ENCODE measurements at regions not wholly inside any gene's neighbourhood (a gene's known extent, or its start where the extent isn't known, plus 50 kb on each side); places are given as distances from the start of the nearest gene placed in this dataset.
"Not testable (repeated sequence)": the region's sequence is repeated elsewhere in the genome, so short reads cannot be mapped to it uniquely, and the experiment has no call there.

GRCh38 chr1:198809247-198809646, 170.4 kb downstream of the PTPRC start:
- DNase-seq: no peak

DNA sequence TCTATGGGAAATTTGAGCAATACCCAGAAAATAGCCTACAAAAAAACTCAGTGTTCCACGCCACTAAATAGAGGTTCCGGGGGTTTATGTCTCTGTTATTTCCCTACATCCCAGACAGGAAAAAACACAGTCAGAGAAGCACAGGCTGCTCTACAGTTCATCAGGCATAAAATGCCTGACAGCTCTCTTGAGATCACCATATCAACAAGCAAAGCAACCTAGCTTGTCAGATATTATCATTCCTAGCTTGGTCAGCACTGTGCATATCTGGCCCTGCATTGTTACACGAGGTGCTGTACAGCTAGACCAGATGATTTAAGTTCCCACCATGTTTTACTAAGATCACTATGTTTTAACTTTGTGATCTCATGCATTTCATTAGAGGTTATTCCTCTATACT, 172.6 kb downstream of the PTPRC start:
- no peak for DNase-seq

GRCh38 chr1:198823626-198824025, 184.8 kb downstream of the PTPRC start:
- no peak for DNase-seq

- no peak for DNase-seq
Observed at GRCh38 chr1:198825254-198825653, 186.4 kb downstream of the PTPRC start.

DNA sequence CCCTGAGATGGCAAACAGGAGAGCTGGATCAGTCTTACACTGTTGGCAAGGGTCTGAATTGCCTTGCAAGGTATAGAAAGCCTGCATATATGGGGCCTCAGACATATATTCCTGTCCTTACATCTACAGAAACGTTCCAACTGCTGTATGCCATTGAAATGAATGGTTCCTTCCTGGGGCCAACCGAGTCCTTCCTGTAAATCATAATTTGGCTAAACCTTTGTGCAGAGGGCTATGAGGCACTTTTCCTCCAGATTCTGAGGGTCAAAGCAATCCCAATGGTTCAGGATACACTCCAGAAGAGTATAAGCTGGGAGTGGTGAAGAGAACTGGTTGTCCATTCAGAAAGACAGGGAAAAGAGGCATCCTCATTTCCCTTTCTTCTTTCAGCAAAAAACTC, 190.5 kb downstream of the PTPRC start:
- no peak for DNase-seq

DNA sequence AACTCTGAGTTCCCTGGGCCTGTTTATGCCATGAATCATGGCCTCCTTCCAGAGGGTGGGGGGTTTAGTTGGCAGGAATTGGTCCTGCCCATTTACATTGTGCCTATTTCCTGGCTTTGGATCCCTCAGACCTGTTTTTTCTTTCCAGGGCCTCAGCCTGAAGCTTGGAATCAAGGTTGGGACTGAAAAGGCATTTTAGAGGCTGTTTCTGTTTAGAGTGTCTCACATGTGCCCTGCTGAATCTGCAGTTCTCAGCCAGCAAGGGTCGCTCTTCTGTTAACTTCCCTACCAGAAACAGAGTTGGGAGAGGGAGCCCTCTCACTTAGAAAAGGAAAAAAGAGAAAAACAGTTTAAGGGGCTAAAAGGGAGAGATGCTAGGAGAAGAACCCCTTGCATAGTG, 191.1 kb downstream of the PTPRC start:
- no peak for DNase-seq

GRCh38 chr1:198830412-198830811, 191.6 kb downstream of the PTPRC start:
- no peak for DNase-seq

- DNase-seq: no peak
Observed at GRCh38 chr1:198833706-198834503, 195.1 kb downstream of the PTPRC start.

DNA sequence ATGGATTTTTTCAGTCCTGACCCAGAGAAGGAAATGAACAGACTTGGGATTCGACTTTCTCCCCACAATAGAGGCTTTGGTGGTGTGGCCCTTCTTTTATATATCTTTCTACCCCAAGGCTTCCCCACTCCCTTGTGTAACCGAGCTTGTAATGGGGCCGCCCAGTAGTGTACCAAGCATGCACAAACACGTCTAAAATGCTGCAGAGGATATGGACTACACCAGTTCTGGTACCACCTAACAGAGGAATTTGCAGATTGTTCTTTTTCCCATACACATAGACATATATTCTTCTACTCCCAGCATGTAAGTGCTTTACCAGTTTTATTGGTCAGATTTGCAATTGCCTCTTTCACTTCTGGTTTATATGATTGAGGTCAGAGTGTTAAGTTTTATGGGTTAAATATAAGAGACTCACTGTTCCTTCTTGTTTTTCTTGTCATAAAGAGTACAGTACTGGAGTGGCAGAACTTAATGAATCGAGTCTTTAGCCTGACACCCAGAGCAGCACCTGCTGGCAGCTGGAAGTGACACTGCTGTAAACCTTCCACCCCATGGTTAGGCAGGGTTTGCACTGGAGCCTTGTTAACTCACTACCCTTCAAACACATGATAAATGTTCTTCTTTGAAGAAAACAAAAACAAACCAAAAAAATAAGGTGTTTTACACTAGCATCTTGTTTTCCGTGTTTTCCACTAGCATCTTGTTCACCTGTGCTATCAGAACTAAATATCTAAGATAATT, 198.6 kb downstream of the PTPRC start:
- no peak for DNase-seq

DNA sequence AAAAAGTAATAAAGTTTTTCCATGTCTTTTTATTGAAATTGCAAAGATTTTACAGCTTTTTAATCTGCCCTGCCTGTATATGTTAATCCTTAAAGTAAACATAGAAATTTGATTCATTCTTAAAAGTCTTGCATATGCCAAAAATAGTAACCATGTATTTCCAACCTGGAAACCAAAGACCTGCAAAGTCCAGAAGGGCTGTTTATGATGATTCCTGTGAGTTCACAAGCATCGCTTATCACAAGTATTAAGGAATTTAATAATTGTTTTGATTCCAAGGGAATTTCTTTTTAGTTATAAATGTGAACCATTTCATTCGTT, 199.1 kb downstream of the PTPRC start:
- no peak for DNase-seq

DNA sequence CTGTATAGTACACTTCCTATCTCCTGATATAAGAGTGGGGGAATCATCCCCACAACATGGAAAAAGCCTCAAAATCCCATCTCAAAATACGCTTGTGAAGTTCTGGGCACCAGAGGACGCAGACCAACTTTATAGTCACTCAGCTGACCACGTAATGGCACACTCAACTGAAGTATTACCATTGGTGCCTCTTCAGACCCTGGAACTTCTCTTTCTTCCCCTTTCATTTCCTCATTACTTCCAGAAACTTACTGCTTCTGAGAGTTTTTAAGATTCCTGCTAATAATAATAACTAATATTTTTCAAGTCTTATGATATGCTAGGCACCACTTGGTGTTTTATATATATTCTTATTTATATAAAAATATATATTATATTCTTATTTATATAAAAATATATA, 202.6 kb downstream of the PTPRC start:
- no peak for DNase-seq

DNA sequence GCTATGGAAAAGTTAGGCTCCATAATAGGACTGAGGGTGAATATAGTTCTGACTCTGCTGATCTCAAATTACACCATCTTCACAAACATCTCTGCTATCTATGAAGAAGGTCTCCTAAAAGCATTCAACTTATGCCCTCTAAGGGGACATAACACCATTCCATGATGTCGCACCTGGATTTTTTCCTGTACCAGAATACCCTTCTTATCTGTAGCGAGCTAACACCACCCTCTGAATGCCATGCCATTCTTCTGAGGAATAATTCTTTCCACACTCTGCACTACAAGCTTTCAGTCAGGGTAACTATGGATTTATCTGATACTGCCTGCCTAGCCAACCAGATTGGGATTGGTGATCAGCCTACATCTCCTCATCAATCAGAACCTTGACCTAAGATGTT, 203.8 kb downstream of the PTPRC start:
- DNase-seq: no peak

DNA sequence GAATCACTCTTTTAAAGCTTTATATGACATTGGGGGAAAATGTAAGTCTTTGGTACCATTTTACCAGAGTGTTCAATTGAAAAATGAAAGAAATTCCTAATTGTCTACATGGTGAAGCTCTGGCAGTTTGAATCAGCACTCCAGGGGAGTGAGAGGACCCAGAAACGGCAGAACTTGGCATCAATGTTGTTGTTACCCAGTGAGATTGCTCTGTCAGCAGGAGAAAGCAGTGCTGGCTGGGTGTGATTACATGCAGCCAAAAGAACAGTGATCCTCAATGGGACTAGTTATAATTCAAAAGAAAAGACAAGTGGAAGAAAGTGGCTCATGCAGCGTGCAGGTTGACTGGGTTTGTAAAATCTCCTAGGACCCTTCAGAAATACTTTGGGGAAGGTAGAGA, 206.4 kb downstream of the PTPRC start:
- DNase-seq: no peak

DNA sequence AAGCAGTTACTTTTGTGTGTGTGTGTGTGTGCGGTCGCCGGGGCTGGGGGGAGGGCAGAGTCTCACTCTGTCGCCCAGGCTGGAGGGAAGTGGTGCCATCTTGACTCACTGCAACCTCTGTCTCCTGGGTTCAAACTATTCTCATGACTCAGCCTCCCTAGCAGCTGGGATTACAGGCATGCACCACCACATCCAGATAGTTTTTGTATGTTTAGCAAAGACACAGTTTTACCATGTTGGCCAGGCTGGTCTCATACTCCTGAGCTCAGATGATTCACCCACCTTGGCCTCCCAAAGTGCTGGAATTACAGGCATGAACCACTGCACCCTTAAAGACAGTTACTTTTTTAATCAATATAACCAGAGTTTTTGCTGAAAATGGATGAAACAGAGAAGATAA, 207.0 kb downstream of the PTPRC start:
- no peak for DNase-seq

GRCh38 chr1:198846556-198846955, 207.7 kb downstream of the PTPRC start:
- DNase-seq: no peak

DNA sequence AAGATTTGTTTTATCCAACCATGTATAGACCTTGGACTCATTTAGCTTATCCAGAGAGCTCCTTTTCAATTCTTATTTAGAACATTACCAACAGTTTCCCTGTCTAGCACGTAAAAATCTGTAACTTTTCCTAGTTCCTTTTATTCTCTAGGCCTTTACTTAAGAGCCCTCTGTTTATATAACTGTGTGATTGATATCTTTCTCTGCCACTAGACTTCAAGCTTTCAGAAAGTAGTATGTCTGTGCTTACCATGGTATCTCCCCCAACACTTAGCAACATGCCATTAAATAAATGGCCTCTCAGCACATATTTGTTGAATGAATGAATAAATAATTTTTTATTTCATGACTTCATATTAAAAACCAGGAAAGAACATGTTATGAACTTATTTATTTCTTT, 209.4 kb downstream of the PTPRC start:
- no peak for DNase-seq

- no peak for DNase-seq
Observed at GRCh38 chr1:198848649-198849048, 209.8 kb downstream of the PTPRC start.

DNA sequence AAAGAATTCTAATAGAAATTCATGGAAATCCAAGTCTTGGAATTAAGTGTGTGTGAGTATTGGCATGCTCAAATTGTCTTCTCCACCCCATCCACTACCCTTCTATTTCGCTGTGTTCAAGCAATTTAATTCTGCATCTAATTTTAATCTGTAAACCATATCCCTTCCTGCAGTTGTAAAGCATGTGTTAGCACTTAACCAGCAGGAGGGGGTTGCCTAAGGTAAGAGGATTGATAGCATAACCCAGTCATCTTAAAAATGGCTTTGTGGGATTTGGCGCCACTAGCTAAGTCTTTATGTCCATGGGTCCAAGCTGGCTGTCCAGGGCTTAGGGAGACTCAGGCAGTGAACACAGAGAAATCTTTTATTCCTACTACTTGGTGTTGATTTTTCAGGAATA, 210.3 kb downstream of the PTPRC start:
- DNase-seq: no peak

- DNase-seq: no peak
Observed at GRCh38 chr1:198850196-198850595, 211.4 kb downstream of the PTPRC start.

GRCh38 chr1:198850966-198851365, 212.1 kb downstream of the PTPRC start:
- DNase-seq: not testable (repeated sequence)

GRCh38 chr1:198856601-198857000, 217.8 kb downstream of the PTPRC start:
- no peak for DNase-seq

- no peak for DNase-seq
Observed at GRCh38 chr1:198858033-198858432, 219.2 kb downstream of the PTPRC start.

DNA sequence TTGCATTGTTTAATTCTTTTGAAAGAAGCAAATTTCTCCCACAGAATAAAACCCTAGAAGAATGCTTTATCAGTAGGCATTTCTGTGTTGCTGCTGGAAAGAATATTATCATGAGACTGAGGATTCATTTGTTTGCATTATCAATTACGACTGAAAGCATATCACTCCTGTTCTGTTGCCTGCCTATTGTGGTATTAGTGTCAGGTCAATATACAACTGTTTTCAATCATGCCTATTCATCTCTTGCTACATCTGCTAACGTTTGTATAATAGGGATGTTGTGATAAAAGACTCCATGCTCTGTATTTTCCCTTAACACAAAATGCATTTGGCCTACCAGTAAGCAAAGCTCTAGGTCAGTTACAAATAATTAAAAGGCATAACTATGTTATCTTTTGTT, 221.5 kb downstream of the PTPRC start:
- DNase-seq: no peak

DNA sequence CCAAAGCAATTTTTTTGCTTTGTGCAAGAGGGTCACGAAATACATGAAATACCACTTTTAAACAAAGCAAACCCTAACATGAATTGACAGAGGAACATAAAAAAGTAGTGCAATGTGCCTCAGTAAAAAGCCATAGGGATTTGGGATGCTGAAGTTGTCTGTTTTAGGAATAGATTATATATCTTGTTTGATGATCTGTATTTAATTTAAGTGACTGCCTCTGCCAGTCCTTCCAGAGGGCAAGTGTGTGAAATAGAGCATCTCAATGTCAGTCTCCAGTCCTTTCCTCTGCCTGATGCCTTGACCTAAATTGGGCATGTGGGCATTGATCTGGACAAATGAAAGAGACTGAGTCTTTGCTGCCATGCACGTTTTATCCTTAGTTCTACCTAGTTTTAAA, 222.8 kb downstream of the PTPRC start:
- DNase-seq: no peak

GRCh38 chr1:198864695-198865094, 225.9 kb downstream of the PTPRC start:
- DNase-seq: no peak

Measured in CD4-positive, alpha-beta T cell treated with Interleukin-10 for 1 hour (primary cell).